ENCODE measurements at regions not wholly inside any gene's neighbourhood (a gene's known extent, or its start where the extent isn't known, plus 50 kb on each side); places are given as distances from the start of the nearest gene placed in this dataset.

- H3K27me3 Mint-ChIP-seq (ENCODE audit: insufficient read depth, unreplicated experiment): no peaks in the 10 kb centered on the region
- no peak for DNase-seq
- CTCF ChIA-PET: no interaction called here
- no TSS peak for BruUV-seq (replicated peaks)
- intact Hi-C loops (cut with micrococcal nuclease; ENCODE audit: unreplicated experiment): no loop called here
- H3K9me3 ChIP-seq: no peaks in the 10 kb centered on the region
- H3K27me3 ChIP-seq (replicated peaks; ENCODE audit: control insufficient read depth, insufficient read depth, low read length): no peaks in the 10 kb centered on the region
- no peak overlapping the region for H3K4me3 ChIP-seq (ENCODE audit: low read depth, low read length)
- H3K27ac Mint-ChIP-seq (ENCODE audit: unreplicated experiment): no peak overlapping the region
- no peak overlapping the region for H3K4me3 Mint-ChIP-seq (ENCODE audit: unreplicated experiment)
- no peaks in the 10 kb centered on the region for H3K4me1 ChIP-seq
- H3K4me1 Mint-ChIP-seq (ENCODE audit: low read depth, unreplicated experiment): no peaks in the 10 kb centered on the region
- POLR2A ChIA-PET: no interaction called here
- TF ChIP-seq CTCF (IDR thresholded peaks at IDR 0.05; ENCODE audit: insufficient read depth in 1 of 2, low read depth in 1 of 2, low read length in 1 of 2, severe bottlenecking in 1 of 2, unreplicated experiment in 1 of 2): no peak
- no peaks in the 10 kb centered on the region for H3K9me3 Mint-ChIP-seq (ENCODE audit: unreplicated experiment)
- no peaks in the 10 kb centered on the region for H3K36me3 ChIP-seq (ENCODE audit: control insufficient read depth, insufficient read depth, low read length)
- no peaks in the 10 kb centered on the region for H3K36me3 Mint-ChIP-seq (ENCODE audit: insufficient read depth, unreplicated experiment)
Observed at GRCh38 chr21:28663111-28663693, 329.5 kb downstream of the LTN1 start.

- no TSS peak for BruUV-seq (replicated peaks)
Observed at GRCh38 chr21:28657566-28657965, 335.1 kb downstream of the LTN1 start.

GRCh38 chr21:28655471-28655870 is 337.2 kb downstream of the LTN1 start:
- TF ChIP-seq CTCF (IDR thresholded peaks at IDR 0.05; ENCODE audit: insufficient read depth in 1 of 2, low read depth in 1 of 2, low read length in 1 of 2, severe bottlenecking in 1 of 2, unreplicated experiment in 1 of 2): no peak
- Mint-ChIP-seq H3K27ac (ENCODE audit: unreplicated experiment) (no peak overlapping the region), H3K36me3 (ENCODE audit: insufficient read depth, unreplicated experiment) (no peaks in the 10 kb centered on the region), H3K9me3 (ENCODE audit: unreplicated experiment) (no peaks in the 10 kb centered on the region), H3K4me3 (ENCODE audit: unreplicated experiment) (no peak overlapping the region), H3K27me3 (ENCODE audit: insufficient read depth, unreplicated experiment) (no peaks in the 10 kb centered on the region), H3K4me1 (ENCODE audit: low read depth, unreplicated experiment) (peaks cover 7% of the 10 kb centered on the region)
- Histone ChIP-seq H3K4me3 (ENCODE audit: low read depth, low read length) (no peak overlapping the region), H3K4me1 (peaks cover 13% of the 10 kb centered on the region), H3K9me3 (no peaks in the 10 kb centered on the region), H3K36me3 (ENCODE audit: control insufficient read depth, insufficient read depth, low read length) (no peaks in the 10 kb centered on the region), H3K27me3 (replicated peaks; ENCODE audit: control insufficient read depth, insufficient read depth, low read length) (no peaks in the 10 kb centered on the region)
- BruUV-seq (replicated peaks): no TSS peak
- DNase-seq: no peak
- CTCF ChIA-PET: no interaction called here
- intact Hi-C loops (cut with micrococcal nuclease; ENCODE audit: unreplicated experiment): loop anchor here (5.0 to 10.0 kb wide), 2 partner anchors 141 to 228 kb away; no protein-coding TSS in a partner anchor
- POLR2A ChIA-PET: no interaction called here

More at GRCh38 chr21:28657566-28657965, 335.1 kb downstream of the LTN1 start:
- ChIA-PET POLR2A (no interaction called here), CTCF (no interaction called here)
- H3K27me3 Mint-ChIP-seq (ENCODE audit: insufficient read depth, unreplicated experiment): no peaks in the 10 kb centered on the region
- no peak for TF ChIP-seq CTCF (IDR thresholded peaks at IDR 0.05; ENCODE audit: insufficient read depth in 1 of 2, low read depth in 1 of 2, low read length in 1 of 2, severe bottlenecking in 1 of 2, unreplicated experiment in 1 of 2)
- peaks cover 13% of the 10 kb centered on the region for H3K4me1 ChIP-seq
- no peaks in the 10 kb centered on the region for H3K9me3 ChIP-seq
- no peak overlapping the region for H3K27ac Mint-ChIP-seq (ENCODE audit: unreplicated experiment)
- intact Hi-C loops (cut with micrococcal nuclease; ENCODE audit: unreplicated experiment): loop anchor here (5.0 to 10.0 kb wide), 2 partner anchors 143 to 230 kb away; no protein-coding TSS in a partner anchor
- no peak overlapping the region for H3K4me3 Mint-ChIP-seq (ENCODE audit: unreplicated experiment)
- H3K4me3 ChIP-seq (ENCODE audit: low read depth, low read length): no peak overlapping the region
- H3K9me3 Mint-ChIP-seq (ENCODE audit: unreplicated experiment): no peaks in the 10 kb centered on the region
- no peaks in the 10 kb centered on the region for H3K27me3 ChIP-seq (replicated peaks; ENCODE audit: control insufficient read depth, insufficient read depth, low read length)
- no peaks in the 10 kb centered on the region for H3K36me3 ChIP-seq (ENCODE audit: control insufficient read depth, insufficient read depth, low read length)
- peaks cover 7% of the 10 kb centered on the region for H3K4me1 Mint-ChIP-seq (ENCODE audit: low read depth, unreplicated experiment)
- no peak for DNase-seq
- H3K36me3 Mint-ChIP-seq (ENCODE audit: insufficient read depth, unreplicated experiment): no peaks in the 10 kb centered on the region

Measured in Caco-2 (cell line).